Esophagus muscularis mucosa (tissue), 4 donors: ENCODE measurements at regions not wholly inside any gene's neighbourhood (a gene's known extent, or its start where the extent isn't known, plus 50 kb on each side); places are given as distances from the start of the nearest gene placed in this dataset.

Experiments used
- CTCF ChIP-seq, 3 experiments: fragments of 200-600 bp in 2 of 3; fragments of 450-650 bp in 1 of 3; sonication (generic) in 2 of 3; IDR thresholded peaks; one replicate each; pipeline ENCODE4 v1.5.1; 2017 to 2019; ENCODE audit warnings: antibody characterized with exemption in 3 of 3, mild to moderate bottlenecking in 2 of 3, moderate library complexity in 1 of 3
- EP300 ChIP-seq: sonication (generic); formaldehyde crosslinking; IDR thresholded peaks from one replicate; pipeline ENCODE4 v1.6.1; 2017; ENCODE audit warnings: antibody characterized with exemption
- POLR2A ChIP-seq: fragments of 450-650 bp; IDR thresholded peaks from one replicate; pipeline ENCODE4 v1.6.1; 2017; ENCODE audit warnings: antibody characterized with exemption, moderate library complexity, mild to moderate bottlenecking, low read depth
- POLR2AphosphoS5 ChIP-seq, 2 donors: sonication (generic); formaldehyde crosslinking; IDR thresholded peaks; one replicate each; pipeline ENCODE4 v1.6.1; 2017; ENCODE audit warnings: antibody characterized with exemption in 2 of 2

- TF ChIP-seq CTCF (IDR thresholded peaks at IDR 0.05) (no peak), POLR2A (no peak), POLR2AphosphoS5 (IDR thresholded peaks at IDR 0.05) (no peak), EP300 (no peak)
Measured at GRCh38 chr21:35154788-35155187, 105.7 kb upstream of the RUNX1 start.
